ENCODE measurements at regions not wholly inside any gene's neighbourhood (a gene's known extent, or its start where the extent isn't known, plus 50 kb on each side); places are given as distances from the start of the nearest gene placed in this dataset.

- ChIA-PET CTCF (interaction anchor here (0.7 kb wide), 1 partner anchor 604 kb away, joined by 4 read pairs; no protein-coding TSS in a partner anchor), POLR2A (no interaction called here)
- H3K4me1 ChIP-seq (ENCODE audit: control insufficient read depth, insufficient read depth, low read length) = no peaks in the 10 kb centered on the region
- no peaks in the 10 kb centered on the region for H3K36me3 ChIP-seq (ENCODE audit: control insufficient read depth in 2 of 2, insufficient read depth in 1 of 2, low read length in 2 of 2)
- no peak overlapping the region for H3K4me3 ChIP-seq (ENCODE audit: low read depth, low read length)
- H3K27ac ChIP-seq (ENCODE audit: extremely low read depth, low read depth, low read length) = no peak overlapping the region
- H3K9me3 ChIP-seq (ENCODE audit: control insufficient read depth, insufficient read depth, low read depth, low read length) = no peaks in the 10 kb centered on the region
- TF ChIP-seq ZNF548 (tag by site-specific recombination; IDR thresholded peaks at IDR 0.05) (no peak), FEZF1 (tag by site-specific recombination; IDR thresholded peaks at IDR 0.05) (no peak), ZNF670 (tag by site-specific recombination; IDR thresholded peaks at IDR 0.05; ENCODE audit: low read depth) (no peak), ZBTB48 (tag by site-specific recombination; IDR thresholded peaks at IDR 0.05) (no peak), ZNF423 (tag by site-specific recombination; IDR thresholded peaks at IDR 0.05) (no peak), ZNF184 (tag by site-specific recombination; IDR thresholded peaks at IDR 0.05) (no peak), ZNF555 (tag by site-specific recombination; conservative IDR thresholded peaks at IDR 0.05) (no peak), ZFHX2 (tag by site-specific recombination; conservative IDR thresholded peaks at IDR 0.05) (no peak), ZNF544 (tag by site-specific recombination; IDR thresholded peaks at IDR 0.05) (no peak), ZNF580 (tag by site-specific recombination; IDR thresholded peaks at IDR 0.05) (no peak), GLIS2 (tag by site-specific recombination; IDR thresholded peaks at IDR 0.05) (no peak), ZNF155 (tag by site-specific recombination; IDR thresholded peaks at IDR 0.05) (no peak), ZNF366 (tag by site-specific recombination; conservative IDR thresholded peaks at IDR 0.05) (no peak), ZNF692 (tag by site-specific recombination; IDR thresholded peaks at IDR 0.05) (no peak), ZNF140 (tag by site-specific recombination; IDR thresholded peaks at IDR 0.05) (no peak), ZNF664 (tag by site-specific recombination; IDR thresholded peaks at IDR 0.05) (no peak), ZNF10 (tag by site-specific recombination; IDR thresholded peaks at IDR 0.05) (no peak), PATZ1 (tag by site-specific recombination; IDR thresholded peaks at IDR 0.05) (no peak), EGR2 (tag by site-specific recombination; IDR thresholded peaks at IDR 0.05; ENCODE audit: low read depth) (no peak)
Observed at GRCh38 chr12:47561746-47562145, 144.1 kb downstream of the RPAP3 start.

GRCh38 chr12:47560415-47560814 is 145.4 kb downstream of the RPAP3 start:
- ChIA-PET CTCF (no interaction called here), POLR2A (no interaction called here)
- TF ChIP-seq ZNF626 (tag by site-specific recombination; IDR thresholded peaks at IDR 0.05) (no peak), ZNF341 (tag by site-specific recombination; IDR thresholded peaks at IDR 0.05; ENCODE audit: low read depth) (no peak), BCL11B (tag by site-specific recombination; IDR thresholded peaks at IDR 0.05; ENCODE audit: low read depth) (no peak), ZNF280D (tag by site-specific recombination; IDR thresholded peaks at IDR 0.05) (no peak), ZFP37 (tag by site-specific recombination; IDR thresholded peaks at IDR 0.05) (no peak), ZNF266 (tag by site-specific recombination; IDR thresholded peaks at IDR 0.05; ENCODE audit: low read depth) (no peak), YY2 (tag by site-specific recombination; IDR thresholded peaks at IDR 0.05) (no peak), ZNF391 (tag by site-specific recombination; IDR thresholded peaks at IDR 0.05; ENCODE audit: borderline replicate concordance, low read depth) (no peak), PRDM10 (tag by site-specific recombination; IDR thresholded peaks at IDR 0.05) (no peak)

More at GRCh38 chr12:47560415-47560814, 145.4 kb downstream of the RPAP3 start:
- Histone ChIP-seq H3K4me3 (ENCODE audit: low read depth, low read length) (no peak overlapping the region), H3K27ac (ENCODE audit: extremely low read depth, low read depth, low read length) (no peak overlapping the region), H3K36me3 (ENCODE audit: control insufficient read depth in 2 of 2, insufficient read depth in 1 of 2, low read length in 2 of 2) (no peaks in the 10 kb centered on the region), H3K4me1 (ENCODE audit: control insufficient read depth, insufficient read depth, low read length) (no peaks in the 10 kb centered on the region), H3K9me3 (ENCODE audit: control insufficient read depth, insufficient read depth, low read depth, low read length) (no peaks in the 10 kb centered on the region)
